LNCAP (cell line): ENCODE measurements at regions not wholly inside any gene's neighbourhood (a gene's known extent, or its start where the extent isn't known, plus 50 kb on each side); places are given as distances from the start of the nearest gene placed in this dataset.

Source experiments
- CTCF ChIP-seq: fragments of 450-650 bp; IDR thresholded peaks from 2 replicates; pipeline ENCODE4 v1.5.1; 2017; ENCODE audit warnings: mild to moderate bottlenecking

- TF ChIP-seq CTCF, result no peak
These were observed 223.2 kb downstream of the FOXD2 start for GRCh38 chr1:47661040-47661439.

GRCh38 chr1:47662068-47662467 is 224.2 kb downstream of the FOXD2 start:
- TF ChIP-seq CTCF, result no peak

GRCh38 chr1:47663286-47663685 is 225.4 kb downstream of the FOXD2 start:
- no peak for TF ChIP-seq CTCF

DNA sequence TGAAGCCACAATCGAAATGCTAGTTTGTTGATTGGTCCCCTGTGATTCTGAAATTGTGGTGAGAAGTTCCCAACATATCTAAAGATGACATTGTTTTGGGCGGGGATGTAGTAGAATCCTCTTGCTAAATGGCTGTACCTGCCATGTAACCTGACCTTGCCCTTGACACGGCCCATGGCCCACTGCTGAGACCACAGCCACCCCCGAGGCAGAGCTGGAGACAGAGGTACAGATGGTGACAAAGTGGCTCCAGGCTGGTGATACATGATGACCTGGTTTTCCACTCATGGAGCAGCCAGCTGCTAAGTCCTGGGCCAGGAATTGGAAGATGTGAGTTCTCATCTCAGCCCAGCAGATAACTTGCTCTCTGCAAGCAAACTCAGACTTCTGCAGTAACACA is 226.5 kb downstream of the FOXD2 start:
- no peak for TF ChIP-seq CTCF

DNA sequence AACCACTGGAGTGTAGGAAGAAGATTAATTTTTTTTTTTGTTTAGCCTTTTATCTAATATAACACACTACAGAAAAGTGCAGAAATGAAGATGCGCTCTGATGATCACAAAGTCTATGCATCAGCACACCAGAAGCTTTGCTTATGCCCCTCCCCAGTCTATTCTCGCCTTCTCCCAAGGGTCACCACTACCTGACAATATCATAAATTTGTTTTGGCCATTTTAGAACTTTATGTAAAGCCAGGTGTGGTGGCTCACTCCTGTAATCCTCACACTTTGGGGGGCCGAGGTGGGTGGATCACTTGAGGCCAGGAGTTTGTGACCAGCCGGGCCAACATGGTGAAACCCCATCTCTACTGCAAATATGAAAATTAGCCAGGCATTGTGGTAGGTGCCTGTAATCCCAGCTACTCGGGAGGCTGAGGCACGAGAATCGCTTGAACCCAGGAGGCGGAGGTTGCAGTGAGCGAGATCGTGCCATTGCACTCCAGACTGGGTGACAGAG is 231.3 kb downstream of the FOXD2 start:
- no peak for TF ChIP-seq CTCF

GRCh38 chr1:47672622-47673021 is 234.8 kb downstream of the FOXD2 start:
- no peak for TF ChIP-seq CTCF

GRCh38 chr1:47674189-47674588 is 236.3 kb downstream of the FOXD2 start:
- no peak for TF ChIP-seq CTCF

DNA sequence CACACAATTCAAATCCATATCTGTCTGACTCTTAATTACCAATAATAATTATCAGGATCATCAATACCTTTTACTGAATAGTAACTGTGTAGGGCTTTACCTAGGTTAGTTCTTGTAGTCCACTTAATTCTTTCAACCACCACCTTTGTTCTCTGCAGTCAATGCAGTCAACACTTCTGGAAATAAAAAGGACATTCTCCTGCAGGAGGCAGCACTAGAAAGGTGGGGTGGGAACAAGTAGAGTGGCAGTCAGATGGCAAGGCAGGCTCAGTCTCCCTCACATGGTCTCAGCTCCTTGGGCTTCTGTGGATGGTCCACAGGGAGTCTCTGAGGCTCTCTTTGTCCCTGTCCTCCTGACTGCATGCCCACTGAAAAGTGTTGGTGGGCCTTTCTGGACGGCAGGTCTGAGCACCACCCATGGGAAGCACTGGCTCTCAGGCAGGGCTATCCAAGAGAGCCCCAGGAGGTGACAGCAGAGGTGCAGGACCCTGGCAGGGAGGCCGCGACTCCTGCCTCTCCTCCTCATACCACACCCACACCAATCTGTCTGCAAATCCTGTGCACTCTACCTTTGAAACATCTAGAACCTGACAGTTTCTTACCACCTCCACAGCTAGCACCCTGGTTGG is 237.3 kb downstream of the FOXD2 start:
- TF ChIP-seq CTCF, result no peak
